ENCODE measurements at regions not wholly inside any gene's neighbourhood (a gene's known extent, or its start where the extent isn't known, plus 50 kb on each side); places are given as distances from the start of the nearest gene placed in this dataset.

- DNase-seq: no peak
Measured at GRCh38 chr16:79297296-79297695, 303.2 kb downstream of the MAF start.

GRCh38 chr16:79296491-79296890 is 304.0 kb downstream of the MAF start:
- no peak for DNase-seq

- no peak for DNase-seq
Measured at GRCh38 chr16:79295746-79296145, 304.8 kb downstream of the MAF start.

- no peak for DNase-seq
Measured at GRCh38 chr16:79295162-79295561, 305.4 kb downstream of the MAF start.

GRCh38 chr16:79294568-79294967 is 306.0 kb downstream of the MAF start:
- DNase-seq: no peak

GRCh38 chr16:79293836-79294460 is 306.6 kb downstream of the MAF start:
- no peak for DNase-seq

- no peak for DNase-seq
Measured at GRCh38 chr16:79288066-79288465, 312.5 kb downstream of the MAF start.

GRCh38 chr16:79287424-79287917 is 313.1 kb downstream of the MAF start:
- DNase-seq: no peak

GRCh38 chr16:79286646-79287423 is 313.7 kb downstream of the MAF start:
- no peak for DNase-seq

GRCh38 chr16:79284766-79285165 is 315.8 kb downstream of the MAF start:
- no peak for DNase-seq

- no peak for DNase-seq
Measured at GRCh38 chr16:79283578-79283977, 317.0 kb downstream of the MAF start.

GRCh38 chr16:79282806-79283205 is 317.7 kb downstream of the MAF start:
- no peak for DNase-seq

- no peak for DNase-seq
Measured at GRCh38 chr16:79278506-79278905, 322.0 kb downstream of the MAF start.

- no peak for DNase-seq
Measured at GRCh38 chr16:79276501-79276900, 324.0 kb downstream of the MAF start.

- DNase-seq: no peak
Measured at GRCh38 chr16:79274264-79274663, 326.3 kb downstream of the MAF start.

- DNase-seq: no peak
Measured at GRCh38 chr16:79272141-79272577, 328.4 kb downstream of the MAF start.

- no peak for DNase-seq
Measured at GRCh38 chr16:79271583-79271982, 329.0 kb downstream of the MAF start.

- DNase-seq: no peak
Measured at GRCh38 chr16:79270011-79270410, 330.5 kb downstream of the MAF start.

- DNase-seq: no peak
Measured at GRCh38 chr16:79269211-79269863, 331.2 kb downstream of the MAF start.

- no peak for DNase-seq
Measured at GRCh38 chr16:79267781-79268180, 332.8 kb downstream of the MAF start.

GRCh38 chr16:79267146-79267545 is 333.4 kb downstream of the MAF start:
- no peak for DNase-seq

GRCh38 chr16:79265701-79266100 is 334.8 kb downstream of the MAF start:
- DNase-seq: no peak

- no peak for DNase-seq
Measured at GRCh38 chr16:79265196-79265595, 335.3 kb downstream of the MAF start.
